CD4-positive, alpha-beta T cell treated with Interleukin-15 for 1 hour (primary cell): ENCODE measurements at regions not wholly inside any gene's neighbourhood (a gene's known extent, or its start where the extent isn't known, plus 50 kb on each side); places are given as distances from the start of the nearest gene placed in this dataset.
"Not testable (repeated sequence)": the region's sequence is repeated elsewhere in the genome, so short reads cannot be mapped to it uniquely, and the experiment has no call there.

Experiments used
- DNase-seq: peaks from one replicate; pipeline ENCODE4 v3.0.0-alpha.2; 2020

DNA sequence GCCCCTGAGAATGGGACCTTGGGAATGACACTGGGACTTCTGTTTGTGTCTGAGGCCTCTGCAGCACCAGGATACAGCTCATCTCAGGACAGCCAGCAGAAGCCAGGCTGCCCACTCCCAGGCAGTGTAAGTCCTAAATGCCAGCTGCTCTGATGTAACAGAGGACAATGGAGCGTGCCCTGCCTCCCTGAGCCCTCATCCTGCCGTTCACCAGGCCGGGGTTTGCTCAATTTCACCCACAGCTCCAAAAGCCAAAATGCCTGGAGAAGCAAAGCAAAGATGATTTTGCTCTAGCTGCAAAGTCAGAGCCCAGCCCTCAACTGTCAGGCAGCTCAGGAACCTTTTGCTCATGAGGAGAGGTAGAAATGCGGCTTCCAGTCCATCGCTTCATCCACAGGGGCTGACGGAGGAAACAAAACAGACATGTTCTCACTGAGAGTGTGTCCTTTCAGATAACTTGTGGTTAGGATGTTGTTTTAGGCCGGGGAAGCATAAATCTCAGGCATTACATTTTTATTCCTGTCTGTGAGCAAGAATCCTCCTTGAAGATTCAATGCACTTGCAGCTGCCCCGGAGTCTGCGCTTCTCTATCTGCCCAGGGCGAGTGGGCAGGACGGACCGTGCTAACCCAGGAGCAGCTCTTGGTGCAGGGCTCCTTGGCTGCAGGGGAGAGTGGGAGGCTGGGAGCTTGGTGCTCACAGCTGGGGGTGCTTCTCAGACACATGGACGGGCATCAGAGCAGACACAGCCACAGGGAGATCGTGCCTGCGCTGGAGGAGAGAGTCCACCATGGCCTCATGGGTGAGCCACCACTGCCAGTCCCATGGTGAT, 83.2 kb upstream of the CHST15 start:
- DNase-seq = no peak

DNA sequence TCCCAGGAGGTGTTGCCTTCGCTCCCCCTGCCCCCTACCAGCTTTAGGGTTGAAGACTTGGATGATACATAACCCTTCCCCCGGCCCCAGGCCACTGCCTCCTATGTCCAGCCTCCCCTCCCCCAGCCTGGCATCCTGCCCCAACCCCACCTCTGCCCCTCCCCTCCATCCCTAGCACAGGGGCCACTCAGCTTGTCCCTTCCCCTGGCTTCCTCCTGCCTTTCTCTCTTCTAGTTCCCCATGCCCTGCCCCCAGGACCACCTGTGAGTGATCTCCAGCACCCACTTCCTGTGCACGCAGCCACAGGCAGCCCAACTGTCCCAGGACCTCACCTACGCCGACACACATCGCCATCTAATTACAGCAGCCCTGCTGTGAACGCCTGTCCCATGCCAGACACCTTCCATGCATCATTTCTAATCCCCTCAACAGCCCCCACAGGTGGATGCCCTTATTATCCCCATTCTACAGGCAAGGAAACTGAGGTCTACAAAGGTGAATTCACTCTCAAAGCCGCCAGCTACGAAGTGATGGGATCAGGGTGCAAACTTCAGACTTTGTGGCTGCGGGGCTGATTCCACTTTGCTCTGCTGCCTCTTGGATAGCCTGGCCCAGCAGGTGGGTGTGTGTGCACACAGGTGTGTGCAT, 82.4 kb upstream of the CHST15 start:
- DNase-seq = no peak

DNA sequence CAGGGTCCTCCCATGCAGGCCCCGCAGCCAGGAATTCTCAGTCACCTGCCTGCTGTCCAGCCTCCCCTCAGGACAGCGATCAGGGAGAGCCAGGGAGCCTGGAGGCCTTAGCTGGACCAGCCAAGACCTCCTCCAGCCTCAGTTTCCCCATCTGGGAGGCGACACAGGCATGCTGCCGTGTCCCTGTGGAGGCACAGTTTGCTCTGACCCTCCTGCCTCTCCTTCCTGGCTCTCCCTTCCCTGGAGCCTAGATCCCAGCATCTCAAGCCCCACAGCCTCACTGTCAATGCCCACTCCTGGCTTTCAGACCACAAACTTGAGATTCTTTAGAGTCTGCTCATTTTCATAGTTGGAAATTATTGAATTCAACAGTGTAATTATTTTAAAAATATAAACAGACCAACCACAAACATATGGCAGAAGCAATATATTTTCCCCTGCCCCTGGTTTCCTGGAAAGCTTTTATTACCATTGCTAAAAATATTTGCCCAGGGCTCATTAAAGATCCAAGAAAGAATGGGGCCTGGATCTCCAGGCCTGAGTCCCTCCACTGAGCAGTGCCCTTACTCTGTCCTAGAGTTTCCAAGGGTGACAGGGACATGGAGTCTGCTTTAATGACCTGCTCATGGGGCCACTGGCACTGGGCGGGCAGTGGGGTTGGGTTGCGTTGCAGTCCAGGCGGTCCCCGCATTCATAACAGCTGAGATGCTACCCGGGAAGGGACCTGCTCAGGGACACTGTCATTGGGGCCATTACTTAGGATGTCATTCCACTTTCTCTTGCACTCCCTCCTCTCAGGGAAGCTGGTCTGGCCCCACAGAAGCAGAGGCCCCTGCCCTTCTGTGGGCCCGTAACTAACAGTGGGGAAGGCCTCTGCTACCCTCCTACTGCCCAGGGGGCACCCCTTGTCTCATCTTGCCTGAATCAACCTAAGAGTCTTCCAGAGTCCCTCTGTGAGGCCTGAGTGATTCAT, 81.6 kb upstream of the CHST15 start:
- DNase-seq = no peak

DNA sequence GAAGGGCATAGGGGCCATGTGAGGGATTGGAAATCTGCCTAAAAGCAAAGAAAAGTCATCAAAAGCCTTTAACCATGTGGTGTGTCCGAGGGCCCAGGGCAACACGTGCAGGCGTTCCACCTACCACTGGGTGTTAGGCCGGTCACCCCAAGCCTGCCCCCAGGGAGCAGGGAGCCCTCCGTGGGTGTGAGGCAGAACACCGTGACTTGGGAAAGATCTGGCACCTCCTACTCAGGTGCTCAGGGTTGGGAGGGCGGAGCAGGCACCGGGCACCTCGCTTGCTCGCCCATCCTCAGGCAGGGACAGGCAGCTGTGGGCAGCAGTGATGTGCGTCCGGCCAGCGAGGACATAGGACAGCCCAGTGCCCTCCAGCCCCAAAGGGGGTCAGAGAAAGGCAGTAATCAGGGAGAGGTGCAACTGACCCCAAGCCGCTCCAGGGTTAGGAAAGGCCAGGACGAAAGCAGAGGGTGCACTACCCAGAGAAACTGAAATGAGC, 80.7 kb upstream of the CHST15 start:
- peak; percentile 13 for DNase-seq

DNA sequence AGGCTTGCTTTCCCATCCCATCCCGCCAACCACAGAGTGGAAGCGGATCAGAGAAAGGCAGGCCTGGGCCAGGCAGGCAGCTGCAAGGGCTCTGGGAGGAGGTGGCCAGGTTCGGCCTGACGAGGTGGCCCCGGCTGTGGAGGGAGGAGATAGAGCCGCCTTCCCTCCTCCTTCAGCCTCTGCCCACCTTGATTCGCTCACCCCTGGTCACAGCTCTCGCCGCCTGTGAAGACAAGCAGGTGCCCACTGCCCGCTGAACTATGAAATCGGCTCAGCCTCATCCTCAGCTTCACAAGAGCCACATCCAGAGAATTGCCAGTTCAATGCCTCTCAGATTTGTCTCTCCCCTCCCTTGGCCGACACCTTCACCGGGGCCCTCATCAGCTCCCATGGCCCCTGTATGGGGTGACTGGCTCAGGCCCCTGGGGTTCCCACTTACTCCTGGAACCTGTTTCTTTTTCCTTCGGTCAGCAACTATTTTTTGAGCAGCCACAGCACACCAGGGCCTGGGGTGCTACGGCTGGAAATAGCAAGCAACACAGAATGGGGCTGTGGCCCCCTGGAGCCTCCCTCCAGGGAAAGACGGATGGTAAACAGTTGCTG, 80.0 kb upstream of the CHST15 start:
- DNase-seq = peak; percentile 17

- peak; percentile 14 for DNase-seq
These were observed 79.0 kb upstream of the CHST15 start for GRCh38 chr10:124172181-124172916.

GRCh38 chr10:124171561-124171960, 78.2 kb upstream of the CHST15 start:
- DNase-seq = peak; percentile 2

DNA sequence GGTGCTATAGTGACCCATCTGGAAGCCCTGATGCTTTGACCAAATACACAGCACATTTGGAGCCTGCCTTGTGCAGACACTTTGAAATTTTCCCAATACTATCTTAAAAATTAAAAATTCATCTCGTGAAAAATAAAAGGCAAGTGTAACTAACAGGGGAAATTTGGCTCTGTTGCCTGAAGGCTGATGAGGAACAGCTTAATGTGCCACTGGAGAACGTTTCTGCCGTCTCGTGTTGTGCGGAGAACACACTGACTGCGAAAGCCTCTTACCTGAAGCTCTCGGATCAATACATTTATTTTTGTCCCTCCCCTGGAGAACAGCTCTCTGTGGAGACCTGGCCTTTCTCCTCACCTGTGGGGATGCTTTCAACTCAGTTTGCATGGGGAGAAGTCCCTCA, 77.2 kb upstream of the CHST15 start:
- peak; percentile 5 for DNase-seq

GRCh38 chr10:124168991-124169802, 75.8 kb upstream of the CHST15 start:
- DNase-seq = no peak

DNA sequence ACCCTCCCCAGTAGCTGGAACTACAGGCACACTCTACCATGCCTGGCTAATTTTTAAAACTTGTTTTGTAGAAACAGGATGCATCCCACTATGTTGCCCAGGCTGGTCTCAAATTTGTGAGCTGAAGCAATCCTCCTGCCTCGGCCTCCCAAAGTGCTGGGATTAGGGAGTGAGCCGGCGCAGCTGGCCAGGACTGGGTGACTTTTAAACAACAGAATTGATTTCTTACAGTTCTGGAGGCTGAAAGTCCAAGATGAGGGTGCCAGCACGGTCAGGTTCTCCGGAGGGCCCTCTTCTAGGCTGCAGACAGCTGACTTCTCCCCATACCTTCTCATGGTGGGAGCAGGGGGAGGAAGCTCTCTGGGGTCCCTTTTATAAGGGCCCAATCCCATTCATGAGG, 75.2 kb upstream of the CHST15 start:
- peak; percentile 15 for DNase-seq

- not testable (repeated sequence) for DNase-seq
These were observed 74.5 kb upstream of the CHST15 start for GRCh38 chr10:124167925-124168324.

DNA sequence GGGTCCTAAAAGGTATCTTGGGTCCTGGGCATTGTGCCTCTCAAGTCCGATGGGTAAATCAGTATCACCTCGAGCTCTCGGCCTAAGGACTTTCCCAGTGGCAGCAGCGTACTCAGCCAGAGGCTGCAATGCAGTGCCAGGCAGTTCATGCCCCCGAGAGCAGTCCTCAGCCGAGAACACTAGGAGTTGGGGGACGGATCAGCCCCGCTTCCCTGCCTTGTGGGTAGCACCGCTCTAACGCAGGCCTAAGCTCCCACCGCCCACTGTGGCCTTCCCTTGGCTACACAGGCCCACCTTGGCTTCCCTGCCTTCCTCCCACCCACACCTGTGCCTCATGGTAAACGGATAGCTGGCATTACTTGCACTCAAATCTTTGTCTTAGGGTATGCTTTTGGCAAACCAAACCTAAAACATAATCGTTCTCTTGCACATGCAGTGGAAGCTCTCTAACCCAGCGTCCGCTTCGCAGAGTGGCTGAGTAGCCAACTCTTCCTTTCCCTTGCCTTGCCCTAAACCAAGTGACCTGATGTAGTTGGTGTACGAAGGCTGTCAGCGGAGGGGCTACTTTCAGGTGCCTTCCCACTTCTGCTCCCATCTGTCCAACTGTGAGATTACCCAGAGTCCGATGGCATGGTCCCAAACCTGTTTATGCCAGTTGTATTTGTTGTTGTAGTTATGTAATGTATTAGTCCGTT, 73.2 kb upstream of the CHST15 start:
- peak; percentile 3 for DNase-seq

DNA sequence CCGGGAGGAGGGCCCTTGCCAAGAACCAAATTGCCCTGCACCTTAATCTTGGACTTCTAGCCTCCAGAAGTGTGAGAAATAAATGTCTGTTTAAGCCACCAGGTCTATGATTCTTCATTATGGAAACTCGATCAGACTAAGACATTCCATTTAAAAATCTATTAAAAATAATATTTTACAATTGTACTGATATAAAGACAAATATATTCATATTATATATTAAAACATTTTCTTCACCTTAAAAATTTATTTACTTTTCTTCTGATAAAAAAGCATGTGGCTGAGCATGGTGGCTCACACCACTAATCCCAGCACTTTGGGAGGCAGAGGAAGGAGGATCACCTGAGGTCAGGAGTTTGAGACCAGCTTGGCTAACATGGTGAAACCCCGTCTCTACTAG, 72.4 kb upstream of the CHST15 start:
- no peak for DNase-seq

DNA sequence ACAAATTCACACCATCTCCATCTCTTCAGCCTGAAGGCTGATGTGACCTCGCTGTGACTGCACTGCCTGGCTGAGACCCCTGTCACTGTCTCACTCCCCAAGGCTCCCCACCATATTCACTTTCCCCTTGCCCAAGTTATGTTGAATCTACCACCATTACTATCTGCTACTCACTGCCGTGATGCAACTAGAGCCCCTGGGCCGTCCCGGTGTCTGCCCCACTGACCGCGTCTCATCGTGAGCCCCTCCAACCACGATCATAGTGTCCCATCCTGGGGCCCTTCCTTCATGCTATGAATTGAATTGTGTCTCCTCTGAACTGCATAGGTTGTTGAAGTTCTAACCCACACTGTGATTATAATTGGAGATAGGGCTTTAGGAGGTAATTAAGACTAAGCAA, 71.9 kb upstream of the CHST15 start:
- peak; percentile 5 for DNase-seq

DNA sequence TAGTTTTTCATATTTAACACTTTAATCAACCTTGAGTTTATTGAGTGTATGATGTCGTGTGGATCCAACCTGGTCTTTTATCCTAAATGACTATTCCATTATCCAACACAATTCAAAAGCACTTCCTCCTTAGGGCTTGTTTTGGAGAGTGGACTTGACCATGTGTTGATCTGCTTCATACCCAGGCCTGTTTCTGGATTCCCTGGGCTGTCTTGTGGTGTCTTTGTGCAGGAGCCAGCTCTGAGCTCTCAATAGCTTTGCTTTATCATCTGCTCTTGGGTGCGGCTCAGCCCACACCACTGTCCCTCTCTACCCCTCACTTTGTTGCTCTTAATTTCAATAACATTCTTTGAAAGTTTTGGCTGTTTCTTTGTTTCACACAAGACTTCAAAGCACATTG, 70.9 kb upstream of the CHST15 start:
- DNase-seq = no peak

- DNase-seq = no peak
These were observed 69.5 kb upstream of the CHST15 start for GRCh38 chr10:124162774-124163354.

GRCh38 chr10:124162136-124162535, 68.7 kb upstream of the CHST15 start:
- DNase-seq = no peak

DNA sequence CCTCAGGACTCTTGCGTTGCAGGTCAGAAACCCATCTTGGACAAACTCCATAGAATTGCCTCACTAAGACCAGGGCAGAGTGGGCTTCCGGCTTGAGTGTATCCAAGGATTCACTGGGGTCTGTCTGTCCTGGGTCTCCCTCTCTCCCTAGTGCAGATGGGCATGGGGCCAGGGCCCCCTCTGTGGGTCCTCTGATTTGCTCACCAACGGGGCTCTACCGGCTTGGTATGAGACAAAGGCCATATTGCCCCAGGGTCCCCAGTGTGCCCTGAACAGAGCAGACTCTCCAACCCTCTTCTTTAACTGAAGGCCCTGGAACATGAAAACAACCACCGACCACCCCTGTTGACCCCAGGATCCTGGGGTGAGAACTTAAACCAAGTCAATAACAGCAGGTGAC, 68.2 kb upstream of the CHST15 start:
- no peak for DNase-seq

- DNase-seq = peak; percentile 10
These were observed 67.7 kb upstream of the CHST15 start for GRCh38 chr10:124160943-124161582.
